ENCODE measurements at regions not wholly inside any gene's neighbourhood (a gene's known extent, or its start where the extent isn't known, plus 50 kb on each side); places are given as distances from the start of the nearest gene placed in this dataset.

GRCh38 chr9:26067608-26068007 is 389.4 kb upstream of the TUSC1 start:
- ATAC-seq, result no peak
- no peak for DNase-seq (ENCODE audit: missing footprints)
- intact Hi-C loops (cut with DNase I), result no loop called here

- intact Hi-C loops (cut with DNase I), result no loop called here
- DNase-seq (ENCODE audit: missing footprints) (no peak), ATAC-seq (no peak)
Measured at GRCh38 chr9:26066237-26066636, 388.0 kb upstream of the TUSC1 start.

- DNase-seq (ENCODE audit: missing footprints), result no peak
- intact Hi-C loops (cut with DNase I), result no loop called here
- ATAC-seq, result no peak
Measured at GRCh38 chr9:26061948-26062575, 383.8 kb upstream of the TUSC1 start.

- DNase-seq (ENCODE audit: missing footprints) (no peak), ATAC-seq (no peak)
- intact Hi-C loops (cut with DNase I), result no loop called here
Measured at GRCh38 chr9:26058111-26058895, 380.1 kb upstream of the TUSC1 start.

- ATAC-seq (no peak), DNase-seq (ENCODE audit: missing footprints) (peak; percentile 15)
- intact Hi-C loops (cut with DNase I), result no loop called here
Measured at GRCh38 chr9:26057050-26057449, 378.8 kb upstream of the TUSC1 start.

GRCh38 chr9:26054600-26055520 is 376.6 kb upstream of the TUSC1 start:
- no peak for ATAC-seq
- intact Hi-C loops (cut with DNase I), result no loop called here
- no peak for DNase-seq (ENCODE audit: missing footprints)

GRCh38 chr9:26053954-26054353 is 375.7 kb upstream of the TUSC1 start:
- ATAC-seq (no peak), DNase-seq (ENCODE audit: missing footprints) (no peak)
- intact Hi-C loops (cut with DNase I), result no loop called here

GRCh38 chr9:26043431-26043830 is 365.2 kb upstream of the TUSC1 start:
- DNase-seq (ENCODE audit: missing footprints), result no peak
- intact Hi-C loops (cut with DNase I), result no loop called here
- ATAC-seq, result no peak

GRCh38 chr9:26034786-26035185 is 356.5 kb upstream of the TUSC1 start:
- DNase-seq (ENCODE audit: missing footprints) (peak; percentile 17), ATAC-seq (no peak)
- intact Hi-C loops (cut with DNase I), result no loop called here

- no peak for ATAC-seq
- intact Hi-C loops (cut with DNase I), result no loop called here
- DNase-seq (ENCODE audit: missing footprints), result no peak
Measured at GRCh38 chr9:26033336-26033735, 355.1 kb upstream of the TUSC1 start.

GRCh38 chr9:26026423-26027100 is 348.3 kb upstream of the TUSC1 start:
- intact Hi-C loops (cut with DNase I), result no loop called here
- DNase-seq (ENCODE audit: missing footprints) (no peak), ATAC-seq (no peak)

GRCh38 chr9:26013199-26013598 is 335.0 kb upstream of the TUSC1 start:
- ATAC-seq (no peak), DNase-seq (ENCODE audit: missing footprints) (no peak)
- intact Hi-C loops (cut with DNase I), result no loop called here

GRCh38 chr9:26012797-26013196 is 334.6 kb upstream of the TUSC1 start:
- DNase-seq (ENCODE audit: missing footprints) (no peak), ATAC-seq (no peak)
- intact Hi-C loops (cut with DNase I), result no loop called here

- ATAC-seq (no peak), DNase-seq (ENCODE audit: missing footprints) (no peak)
- intact Hi-C loops (cut with DNase I), result no loop called here
Measured at GRCh38 chr9:25994605-25995004, 316.4 kb upstream of the TUSC1 start.

- intact Hi-C loops (cut with DNase I), result no loop called here
- ATAC-seq, result no peak
- no peak for DNase-seq (ENCODE audit: missing footprints)
Measured at GRCh38 chr9:25990376-25990775, 312.1 kb upstream of the TUSC1 start.

- no peak for ATAC-seq
- intact Hi-C loops (cut with DNase I), result no loop called here
- DNase-seq (ENCODE audit: missing footprints), result no peak
Measured at GRCh38 chr9:25975667-25976066, 297.4 kb upstream of the TUSC1 start.

GRCh38 chr9:25964239-25964638 is 286.0 kb upstream of the TUSC1 start:
- intact Hi-C loops (cut with DNase I), result no loop called here

GRCh38 chr9:25960178-25960577 is 281.9 kb upstream of the TUSC1 start:
- intact Hi-C loops (cut with DNase I), result no loop called here
- ATAC-seq (no peak), DNase-seq (ENCODE audit: missing footprints) (no peak)

More at GRCh38 chr9:25964239-25964638, 286.0 kb upstream of the TUSC1 start:
- no peak for DNase-seq (ENCODE audit: missing footprints)
- ATAC-seq, result no peak

- no peak for ATAC-seq
- intact Hi-C loops (cut with DNase I), result loop anchor here (10.0 kb wide), 1 partner anchor 219 kb away; no protein-coding TSS in a partner anchor
- no peak for DNase-seq (ENCODE audit: missing footprints)
Measured at GRCh38 chr9:25954209-25954608, 276.0 kb upstream of the TUSC1 start.

All from Right ventricle myocardium inferior (tissue), 1 donor.